Adrenal gland (tissue), 5 donors: ENCODE measurements at regions not wholly inside any gene's neighbourhood (a gene's known extent, or its start where the extent isn't known, plus 50 kb on each side); places are given as distances from the start of the nearest gene placed in this dataset.

Source experiments
- POLR2A ChIP-seq, 2 donors: fragments of 450-650 bp; IDR thresholded peaks; one replicate each; pipeline ENCODE4 v1.6.1; 2017; ENCODE audit warnings: antibody characterized with exemption in 2 of 2, mild to moderate bottlenecking in 2 of 2, moderate library complexity in 1 of 2
- TF ChIP-seq, protein P1 (sequence below), 6 experiments: fragments of 450-650 bp in 4 of 6; fragments of 200-600 bp in 2 of 6; sonication (generic) in 1 of 6; IDR thresholded peaks; 1 replicate in 5 of 6; 2 replicates in 1 of 6; pipeline versions ENCODE4 v1.5.1 to v1.8.0; 2016 to 2021; ENCODE audit warnings: antibody characterized with exemption in 6 of 6, mild to moderate bottlenecking in 2 of 6, moderate library complexity in 1 of 6
- donor health status: DM: no; HTN: no; CAD: no.

DNA sequence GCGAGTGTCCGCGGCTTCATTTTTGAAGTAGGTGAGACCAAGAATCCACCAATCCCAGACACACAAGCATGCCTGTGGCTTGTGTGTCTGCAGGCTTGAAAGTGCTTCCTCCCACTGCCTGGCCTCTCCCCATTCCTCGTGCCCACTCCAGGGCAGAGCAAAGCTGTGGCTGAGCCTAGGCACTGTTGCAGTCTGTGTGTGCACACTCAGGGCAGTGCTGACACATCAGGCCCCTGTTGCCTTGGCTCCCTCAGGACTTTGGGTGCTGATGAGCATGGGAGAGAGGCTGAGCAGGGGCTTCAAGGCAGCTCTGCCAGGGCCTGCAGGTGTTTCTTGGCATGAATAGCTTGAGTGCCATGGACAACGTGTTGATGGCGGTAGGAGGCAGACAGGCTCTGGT is 776.7 kb downstream of the CDH11 start:
- no peak for TF ChIP-seq POLR2A (IDR thresholded peaks at IDR 0.05)
- TF ChIP-seq, protein P1, sequence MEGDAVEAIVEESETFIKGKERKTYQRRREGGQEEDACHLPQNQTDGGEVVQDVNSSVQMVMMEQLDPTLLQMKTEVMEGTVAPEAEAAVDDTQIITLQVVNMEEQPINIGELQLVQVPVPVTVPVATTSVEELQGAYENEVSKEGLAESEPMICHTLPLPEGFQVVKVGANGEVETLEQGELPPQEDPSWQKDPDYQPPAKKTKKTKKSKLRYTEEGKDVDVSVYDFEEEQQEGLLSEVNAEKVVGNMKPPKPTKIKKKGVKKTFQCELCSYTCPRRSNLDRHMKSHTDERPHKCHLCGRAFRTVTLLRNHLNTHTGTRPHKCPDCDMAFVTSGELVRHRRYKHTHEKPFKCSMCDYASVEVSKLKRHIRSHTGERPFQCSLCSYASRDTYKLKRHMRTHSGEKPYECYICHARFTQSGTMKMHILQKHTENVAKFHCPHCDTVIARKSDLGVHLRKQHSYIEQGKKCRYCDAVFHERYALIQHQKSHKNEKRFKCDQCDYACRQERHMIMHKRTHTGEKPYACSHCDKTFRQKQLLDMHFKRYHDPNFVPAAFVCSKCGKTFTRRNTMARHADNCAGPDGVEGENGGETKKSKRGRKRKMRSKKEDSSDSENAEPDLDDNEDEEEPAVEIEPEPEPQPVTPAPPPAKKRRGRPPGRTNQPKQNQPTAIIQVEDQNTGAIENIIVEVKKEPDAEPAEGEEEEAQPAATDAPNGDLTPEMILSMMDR (IDR thresholded peaks at IDR 0.05): no peak
